ENCODE measurements at regions not wholly inside any gene's neighbourhood (a gene's known extent, or its start where the extent isn't known, plus 50 kb on each side); places are given as distances from the start of the nearest gene placed in this dataset.

GRCh38 chr9:31629292-31629691 lies 755.2 kb upstream of the ACO1 start:
- H3K4me3 ChIP-seq (ENCODE audit: control insufficient read depth, low read depth, low read length), result no peak overlapping the region
- no peak for TF ChIP-seq CTCF (conservative IDR thresholded peaks at IDR 0.05; ENCODE audit: control insufficient read depth, insufficient read depth, low read depth, low read length)
- DNase-seq (ENCODE audit: low read depth), result no peak

GRCh38 chr9:31637265-31637664 lies 747.2 kb upstream of the ACO1 start:
- H3K4me3 ChIP-seq (ENCODE audit: control insufficient read depth, low read depth, low read length), result no peak overlapping the region
- DNase-seq (ENCODE audit: low read depth), result no peak
- TF ChIP-seq CTCF (conservative IDR thresholded peaks at IDR 0.05; ENCODE audit: control insufficient read depth, insufficient read depth, low read depth, low read length), result no peak

GRCh38 chr9:31637861-31638260 lies 746.6 kb upstream of the ACO1 start:
- TF ChIP-seq CTCF (conservative IDR thresholded peaks at IDR 0.05; ENCODE audit: control insufficient read depth, insufficient read depth, low read depth, low read length), result no peak
- H3K4me3 ChIP-seq (ENCODE audit: control insufficient read depth, low read depth, low read length), result no peak overlapping the region
- DNase-seq (ENCODE audit: low read depth), result no peak

GRCh38 chr9:31639451-31639850 lies 745.0 kb upstream of the ACO1 start:
- DNase-seq (ENCODE audit: low read depth), result no peak
- H3K4me3 ChIP-seq (ENCODE audit: control insufficient read depth, low read depth, low read length), result no peak overlapping the region
- TF ChIP-seq CTCF (conservative IDR thresholded peaks at IDR 0.05; ENCODE audit: control insufficient read depth, insufficient read depth, low read depth, low read length), result no peak

GRCh38 chr9:31669311-31669710 lies 715.1 kb upstream of the ACO1 start:
- H3K4me3 ChIP-seq (ENCODE audit: control insufficient read depth, low read depth, low read length), result no peak overlapping the region
- DNase-seq (ENCODE audit: low read depth), result no peak
- no peak for TF ChIP-seq CTCF (conservative IDR thresholded peaks at IDR 0.05; ENCODE audit: control insufficient read depth, insufficient read depth, low read depth, low read length)

GRCh38 chr9:31671011-31671410 lies 713.4 kb upstream of the ACO1 start:
- DNase-seq (ENCODE audit: low read depth), result no peak

More at GRCh38 chr9:31671011-31671410, 713.4 kb upstream of the ACO1 start:
- no peak for TF ChIP-seq CTCF (conservative IDR thresholded peaks at IDR 0.05; ENCODE audit: control insufficient read depth, insufficient read depth, low read depth, low read length)
- no peak overlapping the region for H3K4me3 ChIP-seq (ENCODE audit: control insufficient read depth, low read depth, low read length)
